CD14-positive monocyte (primary cell): ENCODE measurements at regions not wholly inside any gene's neighbourhood (a gene's known extent, or its start where the extent isn't known, plus 50 kb on each side); places are given as distances from the start of the nearest gene placed in this dataset.

Source experiments
- DNase-seq, 3 donors: peaks; one replicate each; pipeline ENCODE4 v3.0.0-alpha.2; 2011 to 2022
- H2AFZ ChIP-seq: 2 replicates; pipeline ENCODE4 v1.6.0; 2012; ENCODE audit warnings: mild to moderate bottlenecking, low read depth, low read length, inconsistent platforms; ENCODE audit not compliant: insufficient read depth, poor library complexity, severe bottlenecking
- H3K27ac ChIP-seq, 2 donors: 1 replicate in 1 of 2; 2 replicates in 1 of 2; pipeline ENCODE4 v1.5.1; 2012 to 2013; ENCODE audit warnings: low read length in 2 of 2, control low read depth in 1 of 2, inconsistent platforms in 1 of 2, low read depth in 1 of 2, mild to moderate bottlenecking in 1 of 2
- H3K27me3 ChIP-seq, 2 donors: one replicate each; pipeline versions ENCODE4 v1.6.0 to v1.6.1; 2011 to 2013; ENCODE audit warnings: low read length in 2 of 2; ENCODE audit not compliant: control insufficient read depth in 2 of 2, insufficient read depth in 2 of 2
- H3K36me3 ChIP-seq, 2 donors: replicated peaks in 1 of 2; 1 replicate in 1 of 2; 2 replicates in 1 of 2; pipeline versions ENCODE4 v1.5.1 to v1.6.1; 2012 to 2013; ENCODE audit warnings: low read length in 2 of 2, control low read depth in 1 of 2, inconsistent platforms in 1 of 2, mild to moderate bottlenecking in 1 of 2; ENCODE audit not compliant: insufficient read depth in 2 of 2, control insufficient read depth in 1 of 2
- H3K4me1 ChIP-seq, 2 donors: 1 replicate in 1 of 2; 2 replicates in 1 of 2; pipeline versions ENCODE4 v1.5.1 to v1.6.1; 2012 to 2013; ENCODE audit warnings: low read length in 2 of 2, control low read depth in 1 of 2, inconsistent platforms in 1 of 2, mild to moderate bottlenecking in 1 of 2, moderate library complexity in 1 of 2; ENCODE audit not compliant: insufficient read depth in 2 of 2, control insufficient read depth in 1 of 2
- H3K4me2 ChIP-seq: replicated peaks from 2 replicates; pipeline ENCODE3; 2012; ENCODE audit warnings: low read length, moderate library complexity, mild to moderate bottlenecking; ENCODE audit not compliant: poor library complexity, severe bottlenecking; ENCODE audit errors: extremely low read depth
- H3K4me3 ChIP-seq, 3 experiments: fragments of 200-600 bp in 1 of 3; sonication (generic) in 1 of 3; replicated peaks in 1 of 3; 1 replicate in 2 of 3; 2 replicates in 1 of 3; pipeline ENCODE4 v1.5.1; 2011 to 2013; ENCODE audit warnings: low read length in 3 of 3, mild to moderate bottlenecking in 3 of 3, control low read depth in 2 of 3, low read depth in 2 of 3, inconsistent platforms in 1 of 3, moderate library complexity in 1 of 3
- H3K79me2 ChIP-seq: 2 replicates; pipeline ENCODE4 v1.6.0; 2012; ENCODE audit warnings: mild to moderate bottlenecking, control low read depth, inconsistent platforms, low read length, moderate library complexity; ENCODE audit not compliant: insufficient read depth
- H3K9ac ChIP-seq: 2 replicates; pipeline ENCODE4 v1.6.0; 2017; ENCODE audit warnings: low read length, mild to moderate bottlenecking; ENCODE audit not compliant: insufficient read depth, poor library complexity, severe bottlenecking
- H3K9me3 ChIP-seq, 2 donors: replicated peaks in 1 of 2; 1 replicate in 1 of 2; 2 replicates in 1 of 2; pipeline versions ENCODE4 v1.5.1 to v1.6.1; 2012 to 2013; ENCODE audit warnings: low read length in 2 of 2, control low read depth in 1 of 2; ENCODE audit not compliant: control insufficient read depth in 1 of 2, insufficient read depth in 1 of 2
- H4K20me1 ChIP-seq: 2 replicates; pipeline ENCODE4 v1.6.0; 2012; ENCODE audit warnings: mild to moderate bottlenecking, low read length, control low read depth, moderate library complexity; ENCODE audit not compliant: insufficient read depth
- H3K27ac Mint-ChIP-seq, 7 donors: one replicate each; pipeline ENCODE4 v1.8.0; 2020; ENCODE audit warnings: mild to moderate bottlenecking in 7 of 7, mixed read lengths in 7 of 7, moderate library complexity in 6 of 7, inconsistent platforms in 2 of 7
- H3K27me3 Mint-ChIP-seq, 3 donors: one replicate each; pipeline ENCODE4 v1.8.0; 2021 to 2022; ENCODE audit warnings: low read depth in 3 of 3, mild to moderate bottlenecking in 3 of 3, mixed read lengths in 3 of 3, moderate library complexity in 3 of 3, inconsistent platforms in 1 of 3
- H3K36me3 Mint-ChIP-seq, 2 donors: one replicate each; pipeline ENCODE4 v1.8.0; 2020; ENCODE audit warnings: mixed read lengths in 2 of 2, inconsistent platforms in 1 of 2, mild to moderate bottlenecking in 1 of 2
- H3K4me1 Mint-ChIP-seq: one replicate; pipeline ENCODE4 v1.8.0; 2020; ENCODE audit warnings: mild to moderate bottlenecking, mixed read lengths
- H3K4me3 Mint-ChIP-seq, 2 donors: one replicate each; pipeline ENCODE4 v1.8.0; 2020; ENCODE audit warnings: mild to moderate bottlenecking in 2 of 2, mixed read lengths in 2 of 2, moderate library complexity in 1 of 2
- H3K9me3 Mint-ChIP-seq, 7 donors: one replicate each; pipeline ENCODE4 v1.8.0; 2020 to 2022; ENCODE audit warnings: mixed read lengths in 7 of 7, mild to moderate bottlenecking in 6 of 7, moderate library complexity in 6 of 7, inconsistent platforms in 2 of 7
- CTCF ChIP-seq: fragments of 200-600 bp; IDR thresholded peaks from one replicate; pipeline ENCODE4 v1.8.0; 2022; ENCODE audit warnings: antibody characterized with exemption, mild to moderate bottlenecking
- WGBS: methylation state at CpG from one replicate; pipeline ENCODE4 v1.1.5; 2013; ENCODE audit warnings: missing lambda C conversion rate; ENCODE audit not compliant: insufficient coverage; 5-methylcytosine and 5-hydroxymethylcytosine counted together
- intact Hi-C, 2 donors: fragments of 100-400 bp; cut with micrococcal nuclease; formaldehyde crosslinking; loops; one replicate each; pipeline versions ENCODE4 v1.15.0 to v1.15.1; 2023

DNA sequence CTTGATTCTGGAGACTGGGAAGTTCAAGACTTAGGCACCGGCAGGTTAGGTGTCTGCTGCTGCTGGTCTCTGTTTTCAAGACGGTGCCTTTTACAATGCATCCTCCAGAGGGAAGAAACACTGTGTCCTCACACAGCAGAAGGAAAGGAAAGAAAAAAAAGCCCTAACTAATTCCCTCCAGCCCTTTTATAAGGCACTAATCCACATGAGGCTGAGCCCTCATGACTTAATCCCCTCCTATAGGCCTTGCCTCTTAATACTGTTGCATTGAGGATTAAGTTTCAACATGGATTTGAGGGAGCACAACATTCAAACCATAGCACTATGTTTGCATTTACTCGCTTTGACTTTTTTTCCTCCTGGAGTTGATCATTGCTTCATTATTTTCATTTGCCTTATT lies 585.9 kb downstream of the TLR4 start:
- Mint-ChIP-seq H3K27me3 (no peaks in the 10 kb centered on the region), H3K9me3 (peaks cover 0 to 5% (median 0%) of the 10 kb centered on the region in 7 donors), H3K4me1 (no peaks in the 10 kb centered on the region), H3K36me3 (no peaks in the 10 kb centered on the region), H3K27ac (no peak overlapping the region), H3K4me3 (no peak overlapping the region)
- no peak for DNase-seq
- H2AFZ ChIP-seq, result no peak overlapping the region
- H3K9ac ChIP-seq, result no peak overlapping the region
- no peaks in the 10 kb centered on the region for H3K4me1 ChIP-seq
- H3K27ac ChIP-seq, result no peak overlapping the region
- TF ChIP-seq CTCF, result no peak
- intact Hi-C loops, result no loop called here
- H3K4me3 ChIP-seq, result no peak overlapping the region
- no peaks in the 10 kb centered on the region for H3K9me3 ChIP-seq
- H4K20me1 ChIP-seq, result no peaks in the 10 kb centered on the region
- WGBS, result 36% methylated on average over 2 of the region's 3 CpGs
- H3K36me3 ChIP-seq, result no peaks in the 10 kb centered on the region
- H3K79me2 ChIP-seq, result no peaks in the 10 kb centered on the region
- no peak overlapping the region for H3K4me2 ChIP-seq
- H3K27me3 ChIP-seq, result no peaks in the 10 kb centered on the region

- H3K9me3 Mint-ChIP-seq, result peaks cover 0 to 6% (median 2%) of the 10 kb centered on the region in 7 donors
- H3K9me3 ChIP-seq, result no peaks in the 10 kb centered on the region
- 53% methylated on average over 4 of the region's 4 CpGs for WGBS
- no peak for TF ChIP-seq CTCF
- H3K4me3 ChIP-seq, result no peak overlapping the region
- no peaks in the 10 kb centered on the region for H3K4me1 ChIP-seq
- H3K27me3 ChIP-seq, result no peaks in the 10 kb centered on the region
- no peaks in the 10 kb centered on the region for H3K36me3 Mint-ChIP-seq
- no peak overlapping the region for H3K4me3 Mint-ChIP-seq
- no peaks in the 10 kb centered on the region for H3K36me3 ChIP-seq
- DNase-seq, result no peak
- no peaks in the 10 kb centered on the region for H3K79me2 ChIP-seq
- no peaks in the 10 kb centered on the region for H3K4me1 Mint-ChIP-seq
- no peaks in the 10 kb centered on the region for H3K27me3 Mint-ChIP-seq
- no peak overlapping the region for H2AFZ ChIP-seq
- intact Hi-C loops, result no loop called here
- H3K27ac ChIP-seq, result no peak overlapping the region
- H4K20me1 ChIP-seq, result no peaks in the 10 kb centered on the region
- no peak overlapping the region for H3K27ac Mint-ChIP-seq
- H3K9ac ChIP-seq, result no peak overlapping the region
- H3K4me2 ChIP-seq, result no peak overlapping the region
Measured at GRCh38 chr9:118295413-118295812, 591.2 kb downstream of the TLR4 start.
